HT1080 (cell line): ENCODE measurements at regions not wholly inside any gene's neighbourhood (a gene's known extent, or its start where the extent isn't known, plus 50 kb on each side); places are given as distances from the start of the nearest gene placed in this dataset.

Experiments used
- DNase-seq: peaks from one replicate; pipeline ENCODE4 v3.0.0-alpha.2; 2015; ENCODE audit warnings: low read depth

- DNase-seq: no peak
Observed at GRCh38 chr2:100222844-100223243, 80.5 kb upstream of the AFF3 start.

DNA sequence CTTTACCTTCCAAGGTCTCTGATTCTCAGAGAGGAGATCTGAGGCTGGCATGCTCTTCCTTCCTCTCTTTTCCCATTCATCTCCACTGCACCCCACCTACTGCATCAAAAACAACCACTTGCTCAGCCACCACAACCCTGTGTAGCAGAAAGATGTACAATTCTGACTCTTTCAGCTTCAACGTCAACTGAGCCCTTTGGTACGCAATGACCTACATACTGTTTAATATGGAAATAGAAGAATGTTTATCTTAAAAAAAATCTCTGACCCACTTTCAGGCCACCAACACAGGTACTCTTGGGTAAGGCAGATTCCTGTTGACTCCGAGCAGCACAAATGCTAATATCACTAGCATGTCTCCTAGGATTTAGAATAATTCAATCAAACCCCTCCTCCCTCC, 76.2 kb upstream of the AFF3 start:
- no peak for DNase-seq

GRCh38 chr2:100217323-100217722, 74.9 kb upstream of the AFF3 start:
- no peak for DNase-seq

DNA sequence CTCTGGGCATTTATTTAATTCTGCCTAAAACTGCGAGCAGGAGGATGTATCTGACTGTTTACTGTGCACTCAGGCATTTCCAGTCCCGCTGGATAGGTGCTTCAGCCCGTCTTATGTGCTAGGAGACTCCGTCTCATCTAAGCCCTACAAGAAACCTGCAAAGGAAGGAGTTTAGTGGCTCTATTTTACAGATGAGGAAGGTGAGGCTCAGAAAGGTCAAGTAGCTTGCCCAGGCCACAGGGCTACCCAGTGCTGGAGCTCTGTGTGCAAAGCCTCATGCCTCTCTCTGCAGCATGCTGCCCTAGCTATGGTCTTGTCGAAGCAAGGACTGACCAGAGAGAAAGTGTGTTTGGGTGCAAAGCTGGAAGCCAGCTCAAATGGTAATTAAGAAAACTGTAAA, 73.6 kb upstream of the AFF3 start:
- no peak for DNase-seq

DNA sequence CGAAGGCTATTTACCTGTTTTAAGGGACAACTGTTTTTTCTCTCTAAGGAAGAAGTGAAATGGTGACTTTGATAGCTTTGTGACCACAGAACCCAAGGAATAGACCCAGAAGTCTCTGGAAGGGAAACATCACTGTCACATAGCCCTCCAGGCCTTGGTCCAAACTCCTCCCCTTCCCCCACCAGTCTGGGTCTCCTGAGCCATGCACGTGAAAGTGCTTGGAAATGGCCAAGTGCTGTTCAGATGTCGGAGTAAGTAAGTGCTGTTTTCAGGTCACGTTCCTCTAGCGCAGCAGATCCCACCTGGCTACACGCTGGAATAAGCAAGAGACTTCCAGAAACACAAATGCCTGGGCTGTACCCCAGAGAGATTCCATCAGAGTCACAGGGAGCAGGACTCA, 73.0 kb upstream of the AFF3 start:
- DNase-seq: no peak

- no peak for DNase-seq
Observed at GRCh38 chr2:100214265-100214971, 72.0 kb upstream of the AFF3 start.

DNA sequence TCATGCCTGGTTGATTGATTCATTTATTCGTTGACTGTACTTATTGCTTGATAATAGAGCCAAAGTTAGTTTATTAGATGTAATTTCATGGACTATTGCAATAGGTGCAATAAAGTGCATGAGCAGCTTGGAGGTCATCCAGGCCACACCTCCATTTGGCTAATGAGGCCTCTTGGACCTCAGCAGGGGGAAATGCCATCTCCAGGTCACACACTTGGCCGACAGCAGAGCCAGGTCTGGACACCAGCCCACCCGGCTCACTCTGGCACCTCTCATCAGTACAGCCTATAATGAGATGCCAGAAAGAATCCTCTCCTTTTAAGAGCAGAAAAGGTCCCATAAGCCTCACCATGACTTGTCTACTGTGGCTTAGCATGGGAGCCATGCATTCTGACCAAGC, 71.2 kb upstream of the AFF3 start:
- no peak for DNase-seq

- DNase-seq: no peak
Observed at GRCh38 chr2:100212850-100213249, 70.5 kb upstream of the AFF3 start.

GRCh38 chr2:100211521-100211920, 69.1 kb upstream of the AFF3 start:
- no peak for DNase-seq

- no peak for DNase-seq
Observed at GRCh38 chr2:100208141-100208770, 65.9 kb upstream of the AFF3 start.

- no peak for DNase-seq
Observed at GRCh38 chr2:100207411-100207885, 65.1 kb upstream of the AFF3 start.

GRCh38 chr2:100206731-100207255, 64.4 kb upstream of the AFF3 start:
- DNase-seq: no peak

DNA sequence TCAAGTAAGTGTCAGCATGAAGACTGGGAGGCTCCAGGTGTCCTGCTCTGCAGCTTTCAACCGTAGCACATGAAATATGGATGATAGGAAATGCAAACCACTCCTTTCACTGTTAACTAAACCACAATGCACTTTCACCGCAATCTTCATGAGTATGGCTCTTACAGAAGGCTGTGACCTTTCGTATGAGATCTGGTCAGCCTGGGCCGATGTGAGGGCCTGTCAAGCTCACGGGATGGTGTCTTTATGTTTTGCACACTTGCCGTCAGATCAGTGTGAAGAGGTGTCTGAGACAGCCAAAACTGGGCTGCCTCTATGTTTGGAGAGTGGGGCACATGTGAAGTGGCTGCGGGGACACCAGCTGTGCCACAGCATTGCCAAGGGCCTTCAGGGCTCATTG, 62.8 kb upstream of the AFF3 start:
- DNase-seq: no peak

DNA sequence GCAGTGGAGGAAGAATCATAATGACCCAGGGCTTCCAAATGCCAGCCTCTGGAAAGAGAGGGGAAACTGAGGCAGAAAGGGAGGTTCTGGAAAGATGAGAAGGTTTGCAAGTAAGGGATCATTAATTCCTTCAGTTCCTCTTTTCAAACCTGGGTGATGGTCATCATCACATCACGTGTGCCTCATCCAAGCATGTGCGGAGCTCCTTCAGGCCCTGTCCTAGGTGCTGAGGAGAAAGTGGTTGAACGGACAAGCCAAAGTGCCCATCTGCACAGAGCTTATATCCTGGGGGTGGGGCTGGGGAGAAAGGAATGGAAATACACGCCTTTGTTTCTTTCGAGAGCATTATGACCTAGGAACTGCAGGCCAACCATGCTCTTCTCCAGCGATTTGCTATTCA, 60.2 kb upstream of the AFF3 start:
- DNase-seq: no peak

GRCh38 chr2:100200985-100201384, 58.6 kb upstream of the AFF3 start:
- DNase-seq: no peak

- no peak for DNase-seq
Observed at GRCh38 chr2:100199421-100199820, 57.0 kb upstream of the AFF3 start.

- DNase-seq: peak; percentile 39
Observed at GRCh38 chr2:100198461-100199230, 56.3 kb upstream of the AFF3 start.

DNA sequence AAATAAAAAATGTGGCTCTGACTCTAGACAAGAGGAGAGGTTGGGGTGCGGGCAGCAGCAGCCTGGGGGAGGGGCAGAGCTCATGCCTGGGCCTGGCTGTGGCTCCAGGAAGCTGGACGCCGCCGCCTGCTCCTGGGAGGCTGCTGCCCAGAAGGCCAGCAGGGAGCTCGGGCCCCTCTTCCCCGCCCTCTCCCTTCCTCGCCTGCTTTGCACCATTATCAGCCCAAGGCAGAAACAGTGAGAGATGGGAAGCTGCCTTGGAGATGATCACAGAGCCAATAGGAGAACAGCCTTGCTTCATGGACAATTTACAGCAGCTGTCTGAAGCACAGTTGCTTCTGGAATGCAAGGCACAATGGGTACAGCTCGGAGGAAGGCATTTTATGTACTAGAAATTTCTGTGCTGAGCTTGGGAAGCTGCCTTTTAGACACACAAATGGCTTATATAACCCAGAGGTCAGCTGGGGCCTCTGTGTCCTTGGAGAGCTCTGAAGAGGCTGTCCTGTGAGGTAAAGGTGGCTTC, 55.3 kb upstream of the AFF3 start:
- no peak for DNase-seq

- no peak for DNase-seq
Observed at GRCh38 chr2:100196786-100197494, 54.5 kb upstream of the AFF3 start.

GRCh38 chr2:100195942-100196341, 53.6 kb upstream of the AFF3 start:
- DNase-seq: no peak

- no peak for DNase-seq
Observed at GRCh38 chr2:100194951-100195350, 52.6 kb upstream of the AFF3 start.
